Astrocyte (in vitro differentiated cells and primary cell): ENCODE measurements at regions not wholly inside any gene's neighbourhood (a gene's known extent, or its start where the extent isn't known, plus 50 kb on each side); places are given as distances from the start of the nearest gene placed in this dataset.
"Not testable (repeated sequence)": the region's sequence is repeated elsewhere in the genome, so short reads cannot be mapped to it uniquely, and the experiment has no call there.

Experiments used
- DNase-seq: peaks from one replicate; pipeline ENCODE4 v3.0.0-alpha.2; 2010; ENCODE audit warnings: low read depth
- FAIRE-seq: peaks from 2 replicates; lab custom pipeline; 2011; peaks lifted over from hg19 to GRCh38; lab: Jason Lieb, UNC
- H2AFZ ChIP-seq: 2 replicates; pipeline ENCODE4 v1.6.0; 2012; ENCODE audit warnings: low read depth, low read length, inconsistent platforms
- H3K27ac ChIP-seq: 2 replicates; pipeline ENCODE4 v1.5.1; 2011; ENCODE audit warnings: low read depth, low read length, inconsistent platforms
- H3K27me3 ChIP-seq: 2 replicates; pipeline ENCODE4 v1.6.0; 2011; ENCODE audit warnings: low read length, inconsistent platforms; ENCODE audit not compliant: insufficient read depth
- H3K36me3 ChIP-seq: 2 replicates; pipeline ENCODE4 v1.5.1; 2011; ENCODE audit warnings: low read length, inconsistent platforms; ENCODE audit not compliant: insufficient read depth
- H3K4me1 ChIP-seq: 2 replicates; pipeline ENCODE4 v1.5.1; 2011; ENCODE audit warnings: low read length, inconsistent platforms; ENCODE audit not compliant: insufficient read depth
- H3K4me2 ChIP-seq: 2 replicates; pipeline ENCODE4 v1.6.0; 2012; ENCODE audit warnings: low read length, inconsistent platforms
- H3K4me3 ChIP-seq: 2 replicates; pipeline ENCODE4 v1.5.1; 2011; ENCODE audit warnings: low read depth, mild to moderate bottlenecking, low read length, inconsistent platforms; ENCODE audit not compliant: insufficient read depth
- H3K79me2 ChIP-seq: 2 replicates; pipeline ENCODE4 v1.6.0; 2012; ENCODE audit warnings: mild to moderate bottlenecking, low read length, inconsistent platforms; ENCODE audit not compliant: insufficient read depth
- H3K9ac ChIP-seq: 2 replicates; pipeline ENCODE4 v1.6.0; 2012; ENCODE audit warnings: mild to moderate bottlenecking, low read length, inconsistent platforms
- H3K9me3 ChIP-seq: 2 replicates; pipeline ENCODE4 v1.5.1; 2012; ENCODE audit warnings: low read depth, mild to moderate bottlenecking, low read length, inconsistent platforms; ENCODE audit not compliant: insufficient read depth
- H4K20me1 ChIP-seq: 2 replicates; pipeline ENCODE4 v1.6.0; 2012; ENCODE audit warnings: low read length, inconsistent platforms; ENCODE audit not compliant: insufficient read depth
- H3K27ac Mint-ChIP-seq: one replicate; pipeline ENCODE4 v1.8.0; 2021; ENCODE audit warnings: mild to moderate bottlenecking, mixed read lengths; ENCODE audit not compliant: unreplicated experiment
- H3K27me3 Mint-ChIP-seq: one replicate; pipeline ENCODE4 v1.8.0; 2021; ENCODE audit warnings: low read depth, mixed read lengths; ENCODE audit not compliant: unreplicated experiment
- H3K36me3 Mint-ChIP-seq: one replicate; pipeline ENCODE4 v1.8.0; 2021; ENCODE audit warnings: low read depth, mixed read lengths; ENCODE audit not compliant: unreplicated experiment
- H3K4me1 Mint-ChIP-seq: one replicate; pipeline ENCODE4 v1.8.0; 2021; ENCODE audit warnings: low read depth, mixed read lengths; ENCODE audit not compliant: unreplicated experiment
- H3K4me3 Mint-ChIP-seq: one replicate; pipeline ENCODE4 v1.8.0; 2021; ENCODE audit warnings: mild to moderate bottlenecking, moderate library complexity, mixed read lengths; ENCODE audit not compliant: unreplicated experiment
- H3K9me3 Mint-ChIP-seq: one replicate; pipeline ENCODE4 v1.8.0; 2021; ENCODE audit warnings: mild to moderate bottlenecking, mixed read lengths; ENCODE audit not compliant: unreplicated experiment
- CTCF ChIP-seq: IDR thresholded peaks from 2 replicates; pipeline ENCODE4 v1.5.1; 2011; ENCODE audit warnings: low read depth, mild to moderate bottlenecking, inconsistent platforms, low read length, moderate library complexity; ENCODE audit not compliant: insufficient read depth
- EZH2 ChIP-seq: IDR thresholded peaks from 2 replicates; pipeline ENCODE4 v1.6.1; 2012; ENCODE audit warnings: mild to moderate bottlenecking, low read length, inconsistent platforms; ENCODE audit not compliant: insufficient read depth

DNA sequence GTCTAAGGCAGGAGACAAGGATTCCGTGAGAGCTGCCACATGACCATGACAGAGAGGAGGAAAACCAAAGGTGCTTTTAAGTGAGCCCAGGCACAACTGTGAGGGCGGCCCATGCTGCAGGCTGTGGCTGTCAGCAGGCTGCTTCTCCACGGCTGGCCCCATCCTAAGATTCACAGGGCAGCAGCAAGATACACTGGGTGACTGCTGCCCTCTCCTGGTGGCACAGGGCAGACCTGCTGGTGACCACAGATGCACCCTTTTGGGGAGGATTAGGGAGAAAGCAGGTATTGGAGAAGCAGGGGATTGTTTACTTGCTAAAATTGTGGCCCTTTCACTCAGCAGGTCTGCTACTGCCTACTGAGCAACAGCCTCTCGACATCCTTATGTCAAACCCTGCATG lies 125.4 kb upstream of the ALDH3B2 start:
- H2AFZ ChIP-seq, H3K4me1 ChIP-seq, H4K20me1 ChIP-seq, H3K27me3 ChIP-seq, H3K9me3 Mint-ChIP-seq, H3K27ac ChIP-seq, H3K36me3 Mint-ChIP-seq, H3K4me3 Mint-ChIP-seq, H3K36me3 ChIP-seq, H3K9me3 ChIP-seq, H3K4me2 ChIP-seq, H3K27me3 Mint-ChIP-seq, H3K9ac ChIP-seq, DNase-seq, H3K27ac Mint-ChIP-seq, H3K79me2 ChIP-seq, FAIRE-seq, H3K4me1 Mint-ChIP-seq, H3K4me3 ChIP-seq: not testable (repeated sequence)
- peak; percentile 25 for TF ChIP-seq CTCF

GRCh38 chr11:67797726-67798521 lies 123.5 kb upstream of the ALDH3B2 start:
- H2AFZ ChIP-seq, H3K4me2 ChIP-seq, H3K4me3 Mint-ChIP-seq, H3K9me3 ChIP-seq, H3K36me3 Mint-ChIP-seq, H3K27me3 ChIP-seq, FAIRE-seq, H3K27me3 Mint-ChIP-seq, H3K9ac ChIP-seq, H3K4me1 Mint-ChIP-seq, H3K36me3 ChIP-seq, H3K9me3 Mint-ChIP-seq, H3K4me1 ChIP-seq, H3K4me3 ChIP-seq, H4K20me1 ChIP-seq, H3K27ac ChIP-seq, H3K79me2 ChIP-seq: not testable (repeated sequence)
- peak overlapping the region; percentile 38 for H3K27ac Mint-ChIP-seq
- DNase-seq = peak; percentile 55

GRCh38 chr11:67795746-67796145 lies 121.3 kb upstream of the ALDH3B2 start:
- no peaks in the 10 kb centered on the region for H3K27me3 Mint-ChIP-seq
- no peak for FAIRE-seq
- no peak overlapping the region for H3K27ac Mint-ChIP-seq
- DNase-seq = no peak
- no peaks in the 10 kb centered on the region for H3K9me3 Mint-ChIP-seq
- H3K4me1 ChIP-seq = no peaks in the 10 kb centered on the region
- H4K20me1 ChIP-seq = no peaks in the 10 kb centered on the region
- peaks cover 2% of the 10 kb centered on the region for H3K4me1 Mint-ChIP-seq
- H3K9me3 ChIP-seq = no peaks in the 10 kb centered on the region
- no peak overlapping the region for H3K4me3 Mint-ChIP-seq
- H3K79me2 ChIP-seq = no peaks in the 10 kb centered on the region
- no peak overlapping the region for H3K9ac ChIP-seq
- no peaks in the 10 kb centered on the region for H3K36me3 ChIP-seq
- no peak overlapping the region for H3K27ac ChIP-seq
- TF ChIP-seq CTCF = no peak
- TF ChIP-seq EZH2 = no peak
- no peak overlapping the region for H3K4me3 ChIP-seq
- peaks cover 2% of the 10 kb centered on the region for H3K36me3 Mint-ChIP-seq
- H3K27me3 ChIP-seq = no peaks in the 10 kb centered on the region
- H2AFZ ChIP-seq = no peak overlapping the region
- no peak overlapping the region for H3K4me2 ChIP-seq

GRCh38 chr11:67793750-67794149 lies 119.3 kb upstream of the ALDH3B2 start:
- not testable (repeated sequence) for H3K27me3 Mint-ChIP-seq, H3K4me1 ChIP-seq, H3K9ac ChIP-seq, H3K27ac ChIP-seq, H3K79me2 ChIP-seq, H3K27me3 ChIP-seq, H3K9me3 ChIP-seq, H3K4me3 ChIP-seq, DNase-seq, H3K36me3 Mint-ChIP-seq, H3K9me3 Mint-ChIP-seq, FAIRE-seq, H3K27ac Mint-ChIP-seq, H3K4me1 Mint-ChIP-seq, H3K36me3 ChIP-seq, H3K4me3 Mint-ChIP-seq, H3K4me2 ChIP-seq, H2AFZ ChIP-seq, H4K20me1 ChIP-seq
